ENCODE measurements at regions not wholly inside any gene's neighbourhood (a gene's known extent, or its start where the extent isn't known, plus 50 kb on each side); places are given as distances from the start of the nearest gene placed in this dataset.
A peak's percentile ranks its signal among the peaks of the same experiment; 100 is the strongest.

DNA sequence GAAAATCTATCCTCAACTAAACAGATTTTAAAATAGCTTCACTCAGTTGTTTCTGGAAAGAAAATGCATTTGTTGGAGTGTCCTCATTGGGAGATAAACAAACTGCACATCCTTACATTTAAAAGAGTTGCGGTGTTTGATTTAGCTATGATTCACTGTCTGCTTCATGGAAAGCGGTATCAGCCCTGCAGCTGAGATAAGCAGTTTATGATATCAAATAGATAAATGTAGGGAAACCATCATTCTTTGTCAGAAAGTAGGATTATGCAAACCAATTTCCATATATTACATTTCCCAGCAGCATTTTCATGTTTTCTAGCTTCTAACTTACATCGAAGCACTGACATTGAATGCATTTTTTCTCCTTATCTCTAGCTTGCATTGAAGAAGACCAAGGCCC is 698.9 kb downstream of the DIPK2A start:
- Histone ChIP-seq H3K9me3 (ENCODE audit: control insufficient read depth in 2 of 2, insufficient read depth in 1 of 2, low read depth in 1 of 2, low read length in 1 of 2) (peaks cover 0 to 12% of the 10 kb centered on the region in 2 donors), H3K36me3 (ENCODE audit: control insufficient read depth in 3 of 3, insufficient read depth in 2 of 3, low read depth in 1 of 3, low read length in 3 of 3) (no peaks in the 10 kb centered on the region), H3K27ac (ENCODE audit: low read depth in 1 of 3, low read length in 2 of 3) (no peak overlapping the region), H3K4me3 (ENCODE audit: low read depth in 1 of 3, low read length in 3 of 3) (no peak overlapping the region), H3K27me3 (ENCODE audit: control insufficient read depth in 3 of 3, insufficient read depth in 3 of 3, low read length in 3 of 3) (no peaks in the 10 kb centered on the region), H3K4me1 (ENCODE audit: control insufficient read depth in 3 of 3, insufficient read depth in 2 of 3, low read depth in 1 of 3, low read length in 2 of 3) (no peaks in the 10 kb centered on the region)
- WGBS, 3 donors = 69 to 87% (median 76%) methylated on average over 3 of the region's 3 CpGs
- no peak for FAIRE-seq
- no peak for DNase-seq

DNA sequence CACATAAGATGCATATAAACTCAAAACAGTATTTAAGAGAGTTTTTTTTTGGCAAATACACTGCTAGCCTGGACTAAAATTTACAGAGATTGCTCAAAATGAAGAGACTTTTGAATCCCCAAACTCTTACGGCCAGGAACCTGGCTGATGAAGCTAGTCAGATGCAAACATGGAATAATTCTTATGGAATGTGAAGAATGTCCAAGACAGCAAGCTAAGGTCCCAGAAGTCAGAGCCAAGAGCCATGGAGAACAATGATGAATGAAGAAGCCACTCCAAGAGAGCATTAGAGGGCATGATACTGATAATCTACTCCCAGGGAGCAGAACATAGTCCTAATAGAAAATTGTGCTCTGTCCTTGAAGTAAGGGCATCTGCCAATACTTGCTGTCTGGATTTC is 705.5 kb downstream of the DIPK2A start:
- Histone ChIP-seq H3K9me3 (ENCODE audit: control insufficient read depth in 2 of 2, insufficient read depth in 1 of 2, low read depth in 1 of 2, low read length in 1 of 2) (no peaks in the 10 kb centered on the region), H3K36me3 (ENCODE audit: control insufficient read depth in 3 of 3, insufficient read depth in 2 of 3, low read depth in 1 of 3, low read length in 3 of 3) (no peaks in the 10 kb centered on the region), H3K4me1 (ENCODE audit: control insufficient read depth in 3 of 3, insufficient read depth in 2 of 3, low read depth in 1 of 3, low read length in 2 of 3) (no peaks in the 10 kb centered on the region), H3K4me3 (ENCODE audit: low read depth in 1 of 3, low read length in 3 of 3) (no peak overlapping the region), H3K27me3 (ENCODE audit: control insufficient read depth in 3 of 3, insufficient read depth in 3 of 3, low read length in 3 of 3) (no peaks in the 10 kb centered on the region), H3K27ac (ENCODE audit: low read depth in 1 of 3, low read length in 2 of 3) (no peak overlapping the region)
- DNase-seq (no peak), FAIRE-seq (no peak)
- 59 to 75% (median 64%) methylated on average over 1 of the region's 1 CpG for WGBS, 3 donors

GRCh38 chr3:144683065-144683464 is 711.4 kb downstream of the DIPK2A start:
- no peaks in the 10 kb centered on the region for H3K36me3 ChIP-seq (ENCODE audit: control insufficient read depth in 3 of 3, insufficient read depth in 2 of 3, low read depth in 1 of 3, low read length in 3 of 3)
- no peak overlapping the region for H3K27ac ChIP-seq (ENCODE audit: low read depth in 1 of 3, low read length in 2 of 3)
- H3K4me1 ChIP-seq (ENCODE audit: control insufficient read depth in 3 of 3, insufficient read depth in 2 of 3, low read depth in 1 of 3, low read length in 2 of 3) = no peaks in the 10 kb centered on the region
- FAIRE-seq = peak; percentile 72
- H3K9me3 ChIP-seq (ENCODE audit: control insufficient read depth in 2 of 2, insufficient read depth in 1 of 2, low read depth in 1 of 2, low read length in 1 of 2) = peaks cover 0 to 3% of the 10 kb centered on the region in 2 donors
- DNase-seq = no peak
- H3K27me3 ChIP-seq (ENCODE audit: control insufficient read depth in 3 of 3, insufficient read depth in 3 of 3, low read length in 3 of 3) = no peaks in the 10 kb centered on the region
- H3K4me3 ChIP-seq (ENCODE audit: low read depth in 1 of 3, low read length in 3 of 3) = no peak overlapping the region
- 61 to 77% (median 76%) methylated on average over 1 of the region's 1 CpG for WGBS, 3 donors

GRCh38 chr3:144687862-144688261 is 716.2 kb downstream of the DIPK2A start:
- no peak overlapping the region for H3K4me3 ChIP-seq (ENCODE audit: low read depth in 1 of 3, low read length in 3 of 3)
- WGBS, 3 donors = 73 to 79% (median 74%) methylated on average over 4 of the region's 4 CpGs
- DNase-seq (no peak), FAIRE-seq (no peak)
- no peaks in the 10 kb centered on the region for H3K4me1 ChIP-seq (ENCODE audit: control insufficient read depth in 3 of 3, insufficient read depth in 2 of 3, low read depth in 1 of 3, low read length in 2 of 3)
- peaks cover 0 to 3% of the 10 kb centered on the region in 2 donors for H3K9me3 ChIP-seq (ENCODE audit: control insufficient read depth in 2 of 2, insufficient read depth in 1 of 2, low read depth in 1 of 2, low read length in 1 of 2)
- no peaks in the 10 kb centered on the region for H3K36me3 ChIP-seq (ENCODE audit: control insufficient read depth in 3 of 3, insufficient read depth in 2 of 3, low read depth in 1 of 3, low read length in 3 of 3)
- no peaks in the 10 kb centered on the region for H3K27me3 ChIP-seq (ENCODE audit: control insufficient read depth in 3 of 3, insufficient read depth in 3 of 3, low read length in 3 of 3)
- no peak overlapping the region for H3K27ac ChIP-seq (ENCODE audit: low read depth in 1 of 3, low read length in 2 of 3)

DNA sequence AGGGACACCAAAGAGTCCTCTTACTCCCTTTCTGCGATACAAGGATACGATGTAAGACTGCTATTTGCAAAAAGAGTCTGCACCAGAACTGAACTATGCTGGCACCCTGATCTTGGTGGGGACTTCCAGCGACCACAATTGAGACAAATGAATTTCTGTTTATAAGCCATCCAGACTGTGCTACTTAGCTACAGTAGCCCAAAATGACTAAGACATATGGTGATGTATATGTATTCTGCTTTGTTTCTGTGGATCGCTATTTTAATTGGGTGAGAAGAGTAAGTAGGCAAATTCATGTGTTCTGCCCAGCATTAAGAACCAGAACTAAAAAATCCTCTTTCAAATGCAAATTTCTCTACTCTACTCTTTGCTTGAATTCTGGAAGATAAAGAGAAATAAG is 720.9 kb downstream of the DIPK2A start:
- WGBS, 3 donors = 82 to 85% (median 85%) methylated on average over 4 of the region's 4 CpGs
- FAIRE-seq = no peak

GRCh38 chr3:144708437-144708836 is 736.8 kb downstream of the DIPK2A start:
- DNase-seq (no peak), FAIRE-seq (no peak)
- Histone ChIP-seq H3K9me3 (ENCODE audit: control insufficient read depth in 2 of 2, insufficient read depth in 1 of 2, low read depth in 1 of 2, low read length in 1 of 2) (no peaks in the 10 kb centered on the region), H3K36me3 (ENCODE audit: control insufficient read depth in 3 of 3, insufficient read depth in 2 of 3, low read depth in 1 of 3, low read length in 3 of 3) (no peaks in the 10 kb centered on the region), H3K4me1 (ENCODE audit: control insufficient read depth in 3 of 3, insufficient read depth in 2 of 3, low read depth in 1 of 3, low read length in 2 of 3) (no peaks in the 10 kb centered on the region), H3K27ac (ENCODE audit: low read depth in 1 of 3, low read length in 2 of 3) (no peak overlapping the region), H3K4me3 (ENCODE audit: low read depth in 1 of 3, low read length in 3 of 3) (no peak overlapping the region), H3K27me3 (ENCODE audit: control insufficient read depth in 3 of 3, insufficient read depth in 3 of 3, low read length in 3 of 3) (no peaks in the 10 kb centered on the region)
- WGBS, 3 donors = 16 to 47% (median 47%) methylated on average over 1 of the region's 1 CpG

More for the DNA sequence above, 720.9 kb downstream of the DIPK2A start:
- Histone ChIP-seq H3K27ac (ENCODE audit: low read depth in 1 of 3, low read length in 2 of 3) (no peak overlapping the region), H3K4me1 (ENCODE audit: control insufficient read depth in 3 of 3, insufficient read depth in 2 of 3, low read depth in 1 of 3, low read length in 2 of 3) (no peaks in the 10 kb centered on the region), H3K9me3 (ENCODE audit: control insufficient read depth in 2 of 2, insufficient read depth in 1 of 2, low read depth in 1 of 2, low read length in 1 of 2) (peaks cover 0 to 3% of the 10 kb centered on the region in 2 donors), H3K36me3 (ENCODE audit: control insufficient read depth in 3 of 3, insufficient read depth in 2 of 3, low read depth in 1 of 3, low read length in 3 of 3) (no peaks in the 10 kb centered on the region), H3K4me3 (ENCODE audit: low read depth in 1 of 3, low read length in 3 of 3) (no peak overlapping the region), H3K27me3 (ENCODE audit: control insufficient read depth in 3 of 3, insufficient read depth in 3 of 3, low read length in 3 of 3) (no peaks in the 10 kb centered on the region)
- no peak for DNase-seq

GRCh38 chr3:144737281-144737680 is 765.7 kb downstream of the DIPK2A start:
- DNase-seq (no peak), FAIRE-seq (no peak)
- Histone ChIP-seq H3K4me3 (ENCODE audit: low read depth in 1 of 3, low read length in 3 of 3) (no peak overlapping the region), H3K27me3 (ENCODE audit: control insufficient read depth in 3 of 3, insufficient read depth in 3 of 3, low read length in 3 of 3) (no peaks in the 10 kb centered on the region), H3K4me1 (ENCODE audit: control insufficient read depth in 3 of 3, insufficient read depth in 2 of 3, low read depth in 1 of 3, low read length in 2 of 3) (no peaks in the 10 kb centered on the region), H3K9me3 (ENCODE audit: control insufficient read depth in 2 of 2, insufficient read depth in 1 of 2, low read depth in 1 of 2, low read length in 1 of 2) (peaks cover 0 to 3% of the 10 kb centered on the region in 2 donors), H3K36me3 (ENCODE audit: control insufficient read depth in 3 of 3, insufficient read depth in 2 of 3, low read depth in 1 of 3, low read length in 3 of 3) (no peaks in the 10 kb centered on the region), H3K27ac (ENCODE audit: low read depth in 1 of 3, low read length in 2 of 3) (no peak overlapping the region)
- 86 to 93% (median 90%) methylated on average over 7 of the region's 7 CpGs for WGBS, 3 donors

GRCh38 chr3:144743225-144743668 is 771.6 kb downstream of the DIPK2A start:
- WGBS, 3 donors = 52 to 76% (median 56%) methylated on average over 1 of the region's 1 CpG
- no peaks in the 10 kb centered on the region for H3K9me3 ChIP-seq (ENCODE audit: control insufficient read depth in 2 of 2, insufficient read depth in 1 of 2, low read depth in 1 of 2, low read length in 1 of 2)
- no peaks in the 10 kb centered on the region for H3K27me3 ChIP-seq (ENCODE audit: control insufficient read depth in 3 of 3, insufficient read depth in 3 of 3, low read length in 3 of 3)
- H3K27ac ChIP-seq (ENCODE audit: low read depth in 1 of 3, low read length in 2 of 3) = peak overlapping the region in 1 of 3 donors; percentile 53
- FAIRE-seq (no peak), DNase-seq (peak in 1 of 2 donors; percentile 58)
- H3K4me1 ChIP-seq (ENCODE audit: control insufficient read depth in 3 of 3, insufficient read depth in 2 of 3, low read depth in 1 of 3, low read length in 2 of 3) = peaks cover 0 to 19% (median 0%) of the 10 kb centered on the region in 3 donors
- no peaks in the 10 kb centered on the region for H3K36me3 ChIP-seq (ENCODE audit: control insufficient read depth in 3 of 3, insufficient read depth in 2 of 3, low read depth in 1 of 3, low read length in 3 of 3)
- no peak overlapping the region for H3K4me3 ChIP-seq (ENCODE audit: low read depth in 1 of 3, low read length in 3 of 3)

GRCh38 chr3:144744473-144744872 is 772.9 kb downstream of the DIPK2A start:
- Histone ChIP-seq H3K9me3 (ENCODE audit: control insufficient read depth in 2 of 2, insufficient read depth in 1 of 2, low read depth in 1 of 2, low read length in 1 of 2) (no peaks in the 10 kb centered on the region), H3K27ac (ENCODE audit: low read depth in 1 of 3, low read length in 2 of 3) (no peak overlapping the region), H3K4me1 (ENCODE audit: control insufficient read depth in 3 of 3, insufficient read depth in 2 of 3, low read depth in 1 of 3, low read length in 2 of 3) (peaks cover 0 to 19% (median 0%) of the 10 kb centered on the region in 3 donors), H3K27me3 (ENCODE audit: control insufficient read depth in 3 of 3, insufficient read depth in 3 of 3, low read length in 3 of 3) (no peaks in the 10 kb centered on the region), H3K4me3 (ENCODE audit: low read depth in 1 of 3, low read length in 3 of 3) (no peak overlapping the region), H3K36me3 (ENCODE audit: control insufficient read depth in 3 of 3, insufficient read depth in 2 of 3, low read depth in 1 of 3, low read length in 3 of 3) (no peaks in the 10 kb centered on the region)
- DNase-seq (no peak), FAIRE-seq (no peak)
- 66 to 81% (median 76%) methylated on average over 4 of the region's 4 CpGs for WGBS, 3 donors

Data from small intestine (tissue), 7 donors.